Endothelial cell of umbilical vein (primary cell): ENCODE measurements at regions not wholly inside any gene's neighbourhood (a gene's known extent, or its start where the extent isn't known, plus 50 kb on each side); places are given as distances from the start of the nearest gene placed in this dataset.

Source experiments
- EZH2 ChIP-seq: IDR thresholded peaks from 2 replicates; pipeline ENCODE4 v1.6.1; 2012; ENCODE audit warnings: borderline replicate concordance, low read depth, mild to moderate bottlenecking, moderate library complexity, low read length, inconsistent platforms; ENCODE audit not compliant: severe bottlenecking
- FOS ChIP-seq: IDR thresholded peaks from 2 replicates; pipeline ENCODE4 v1.6.1; 2011; ENCODE audit warnings: mild to moderate bottlenecking, low read length, moderate library complexity, borderline replicate concordance; ENCODE audit not compliant: insufficient read depth
- JUN ChIP-seq: IDR thresholded peaks from 2 replicates; pipeline ENCODE4 v1.6.1; 2011; ENCODE audit warnings: borderline replicate concordance, low read depth; ENCODE audit not compliant: insufficient read length, insufficient read depth
- MYC ChIP-seq: IDR thresholded peaks from one replicate; pipeline ENCODE4 v1.6.1; 2011; ENCODE audit warnings: mild to moderate bottlenecking, low read depth, low read length
- POLR2A ChIP-seq: IDR thresholded peaks from 2 replicates; pipeline ENCODE4 v1.6.1; 2012; ENCODE audit warnings: low read depth, mild to moderate bottlenecking, control low read depth, low read length
- POLR2AphosphoS5 ChIP-seq: IDR thresholded peaks from 2 replicates; pipeline ENCODE4 v1.6.1; 2012; ENCODE audit warnings: low read depth, mild to moderate bottlenecking, control low read depth, low read length, moderate library complexity; ENCODE audit not compliant: insufficient read depth
- TF ChIP-seq, protein P1 (sequence below), 2 donors: IDR thresholded peaks; 1 replicate in 1 of 2; 2 replicates in 1 of 2; pipeline ENCODE4 v1.5.1; 2011; ENCODE audit warnings: low read length in 2 of 2, mild to moderate bottlenecking in 2 of 2, moderate library complexity in 2 of 2, control low read depth in 1 of 2, inconsistent platforms in 1 of 2, low read depth in 1 of 2; ENCODE audit not compliant: insufficient read depth in 1 of 2; ENCODE audit errors: extremely low read depth in 1 of 2
- TF ChIP-seq, protein P2 (sequence below): IDR thresholded peaks from 2 replicates; pipeline ENCODE4 v1.6.1; 2011; ENCODE audit not compliant: insufficient read depth, insufficient read length

DNA sequence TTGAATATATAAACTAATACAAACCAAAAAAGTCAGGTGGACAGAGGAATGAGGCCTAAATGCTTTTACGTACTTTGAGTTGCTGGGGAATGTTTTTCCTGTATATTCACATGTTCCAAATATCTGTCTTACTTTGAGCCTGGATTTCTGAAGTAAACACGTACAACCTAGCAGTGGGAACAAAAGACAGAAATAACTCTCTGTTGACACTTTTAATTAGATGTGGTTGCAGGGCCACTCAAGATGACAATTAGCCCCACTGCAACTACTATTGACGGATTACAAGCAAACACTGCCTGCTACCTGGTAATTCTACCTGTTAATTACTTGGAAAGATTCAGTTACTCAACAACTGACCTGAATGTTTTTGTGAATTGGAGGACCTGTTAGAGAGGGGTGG lies 196.9 kb downstream of the TTLL7 start:
- TF ChIP-seq, protein P1, sequence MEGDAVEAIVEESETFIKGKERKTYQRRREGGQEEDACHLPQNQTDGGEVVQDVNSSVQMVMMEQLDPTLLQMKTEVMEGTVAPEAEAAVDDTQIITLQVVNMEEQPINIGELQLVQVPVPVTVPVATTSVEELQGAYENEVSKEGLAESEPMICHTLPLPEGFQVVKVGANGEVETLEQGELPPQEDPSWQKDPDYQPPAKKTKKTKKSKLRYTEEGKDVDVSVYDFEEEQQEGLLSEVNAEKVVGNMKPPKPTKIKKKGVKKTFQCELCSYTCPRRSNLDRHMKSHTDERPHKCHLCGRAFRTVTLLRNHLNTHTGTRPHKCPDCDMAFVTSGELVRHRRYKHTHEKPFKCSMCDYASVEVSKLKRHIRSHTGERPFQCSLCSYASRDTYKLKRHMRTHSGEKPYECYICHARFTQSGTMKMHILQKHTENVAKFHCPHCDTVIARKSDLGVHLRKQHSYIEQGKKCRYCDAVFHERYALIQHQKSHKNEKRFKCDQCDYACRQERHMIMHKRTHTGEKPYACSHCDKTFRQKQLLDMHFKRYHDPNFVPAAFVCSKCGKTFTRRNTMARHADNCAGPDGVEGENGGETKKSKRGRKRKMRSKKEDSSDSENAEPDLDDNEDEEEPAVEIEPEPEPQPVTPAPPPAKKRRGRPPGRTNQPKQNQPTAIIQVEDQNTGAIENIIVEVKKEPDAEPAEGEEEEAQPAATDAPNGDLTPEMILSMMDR (IDR thresholded peaks at IDR 0.05; ENCODE audit: extremely low read depth in 1 of 2, insufficient read depth in 1 of 2, low read depth in 1 of 2, low read length in 2 of 2): no peak
- TF ChIP-seq POLR2A: no peak
- no peak for TF ChIP-seq POLR2AphosphoS5
- TF ChIP-seq JUN: no peak
- no peak for TF ChIP-seq MYC
- TF ChIP-seq EZH2: no peak
- TF ChIP-seq, protein P2, sequence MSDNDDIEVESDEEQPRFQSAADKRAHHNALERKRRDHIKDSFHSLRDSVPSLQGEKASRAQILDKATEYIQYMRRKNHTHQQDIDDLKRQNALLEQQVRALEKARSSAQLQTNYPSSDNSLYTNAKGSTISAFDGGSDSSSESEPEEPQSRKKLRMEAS: no peak
- TF ChIP-seq FOS: no peak
